ENCODE measurements at regions not wholly inside any gene's neighbourhood (a gene's known extent, or its start where the extent isn't known, plus 50 kb on each side); places are given as distances from the start of the nearest gene placed in this dataset.
A peak's percentile ranks its signal among the peaks of the same experiment; 100 is the strongest.

- ATAC-seq: no peak
- H3K9me3 ChIP-seq: no peaks in the 10 kb centered on the region
- H3K36me3 ChIP-seq (ENCODE audit: low read depth): no peaks in the 10 kb centered on the region
- intact Hi-C loops (cut with DNase I, micrococcal nuclease): no loop called here
- TF ChIP-seq, protein P1, sequence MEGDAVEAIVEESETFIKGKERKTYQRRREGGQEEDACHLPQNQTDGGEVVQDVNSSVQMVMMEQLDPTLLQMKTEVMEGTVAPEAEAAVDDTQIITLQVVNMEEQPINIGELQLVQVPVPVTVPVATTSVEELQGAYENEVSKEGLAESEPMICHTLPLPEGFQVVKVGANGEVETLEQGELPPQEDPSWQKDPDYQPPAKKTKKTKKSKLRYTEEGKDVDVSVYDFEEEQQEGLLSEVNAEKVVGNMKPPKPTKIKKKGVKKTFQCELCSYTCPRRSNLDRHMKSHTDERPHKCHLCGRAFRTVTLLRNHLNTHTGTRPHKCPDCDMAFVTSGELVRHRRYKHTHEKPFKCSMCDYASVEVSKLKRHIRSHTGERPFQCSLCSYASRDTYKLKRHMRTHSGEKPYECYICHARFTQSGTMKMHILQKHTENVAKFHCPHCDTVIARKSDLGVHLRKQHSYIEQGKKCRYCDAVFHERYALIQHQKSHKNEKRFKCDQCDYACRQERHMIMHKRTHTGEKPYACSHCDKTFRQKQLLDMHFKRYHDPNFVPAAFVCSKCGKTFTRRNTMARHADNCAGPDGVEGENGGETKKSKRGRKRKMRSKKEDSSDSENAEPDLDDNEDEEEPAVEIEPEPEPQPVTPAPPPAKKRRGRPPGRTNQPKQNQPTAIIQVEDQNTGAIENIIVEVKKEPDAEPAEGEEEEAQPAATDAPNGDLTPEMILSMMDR (IDR thresholded peaks at IDR 0.05): no peak
- DNase-seq: no peak
- no peak overlapping the region for H3K4me3 ChIP-seq
- H3K4me1 ChIP-seq (ENCODE audit: low read depth): peaks cover 3% of the 10 kb centered on the region
Observed at GRCh38 chr2:167792126-167792525, 455.3 kb downstream of the STK39 start.

DNA sequence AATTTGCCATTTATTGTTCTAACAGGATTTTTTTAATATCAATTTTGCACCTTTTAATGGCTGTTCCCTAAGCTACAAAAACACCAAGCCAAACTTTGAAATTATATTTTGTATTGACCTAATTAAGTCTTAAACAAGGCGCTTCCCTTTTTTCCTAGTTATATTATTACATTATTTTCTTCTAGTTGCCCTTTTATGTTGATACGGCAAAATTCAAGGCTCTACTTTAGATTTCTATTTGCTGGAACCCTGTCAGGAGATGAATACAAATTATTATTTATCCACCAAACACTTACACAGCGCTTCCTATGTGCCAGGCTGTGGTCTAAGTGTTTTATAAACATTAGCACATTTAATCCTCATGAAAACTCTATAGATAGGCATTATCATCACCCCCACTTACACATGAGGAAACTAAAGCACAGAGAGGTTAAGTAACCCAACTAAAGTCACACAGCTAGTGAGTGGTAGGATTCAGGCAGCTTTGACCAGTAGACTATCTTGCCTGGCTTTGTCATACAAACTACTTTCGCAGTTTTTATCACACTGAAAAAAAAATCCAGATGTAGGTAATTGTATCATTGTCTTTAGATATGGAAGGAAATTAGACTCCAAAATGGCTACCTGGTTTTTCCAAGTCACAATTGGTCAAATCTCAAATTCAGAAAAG lies 456.5 kb downstream of the STK39 start:
- H3K4me1 ChIP-seq (ENCODE audit: low read depth): peaks cover 8% of the 10 kb centered on the region
- intact Hi-C loops (cut with DNase I, micrococcal nuclease): no loop called here
- no peaks in the 10 kb centered on the region for H3K36me3 ChIP-seq (ENCODE audit: low read depth)
- DNase-seq (no peak), ATAC-seq (no peak)
- TF ChIP-seq, protein P1 (IDR thresholded peaks at IDR 0.05): no peak
- H3K9me3 ChIP-seq: no peaks in the 10 kb centered on the region
- no peak overlapping the region for H3K4me3 ChIP-seq

DNA sequence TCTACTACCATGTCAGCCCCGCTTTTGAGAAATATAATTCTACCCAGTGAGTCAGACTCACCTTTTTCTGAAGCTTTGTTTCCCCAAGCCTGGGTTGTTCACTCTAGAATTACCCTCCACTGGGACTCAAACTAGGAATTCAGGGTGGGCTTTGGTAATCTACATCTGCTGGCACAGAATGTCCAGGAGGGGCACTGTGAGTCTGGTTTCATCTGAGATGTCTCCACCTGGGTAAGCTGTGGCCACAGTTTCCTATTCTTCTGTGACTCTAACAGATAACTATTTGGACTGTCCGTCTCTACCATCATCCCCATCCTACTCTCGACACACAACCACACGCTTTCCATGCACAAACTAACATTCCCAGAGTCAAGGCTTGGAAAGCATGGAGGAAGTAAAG lies 457.2 kb downstream of the STK39 start:
- ATAC-seq (no peak), DNase-seq (no peak)
- intact Hi-C loops (cut with DNase I, micrococcal nuclease): no loop called here
- H3K9me3 ChIP-seq: no peaks in the 10 kb centered on the region
- H3K36me3 ChIP-seq (ENCODE audit: low read depth): no peaks in the 10 kb centered on the region
- peaks cover 8% of the 10 kb centered on the region for H3K4me1 ChIP-seq (ENCODE audit: low read depth)
- TF ChIP-seq, protein P1 (IDR thresholded peaks at IDR 0.05): no peak
- H3K4me3 ChIP-seq: no peak overlapping the region

DNA sequence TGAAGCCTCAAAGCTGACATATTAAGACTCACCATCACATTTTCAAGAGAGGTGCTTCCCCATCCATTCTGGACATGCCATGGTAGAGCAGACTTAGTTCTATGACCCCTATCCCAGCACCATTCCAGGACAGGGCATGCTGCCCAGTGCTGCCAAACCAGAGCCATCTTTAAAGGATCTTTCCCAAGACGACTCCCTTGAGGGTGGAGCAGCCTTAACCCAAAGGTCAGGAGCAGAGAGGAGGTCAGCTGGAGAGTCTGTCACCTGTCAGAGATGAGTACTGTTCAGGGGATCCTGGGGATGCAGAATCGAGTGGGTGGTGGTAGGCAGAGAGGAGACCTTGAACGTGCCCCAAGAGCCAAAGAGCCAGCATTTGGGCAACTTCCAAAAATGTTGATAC lies 459.8 kb downstream of the STK39 start:
- no peak overlapping the region for H3K4me3 ChIP-seq
- peak; percentile 55 for ATAC-seq
- intact Hi-C loops (cut with DNase I, micrococcal nuclease): no loop called here
- TF ChIP-seq, protein P1 (IDR thresholded peaks at IDR 0.05): no peak
- no peaks in the 10 kb centered on the region for H3K36me3 ChIP-seq (ENCODE audit: low read depth)
- DNase-seq: peak in 1 of 3 donors; percentile 6
- peaks cover 8% of the 10 kb centered on the region for H3K4me1 ChIP-seq (ENCODE audit: low read depth)
- H3K9me3 ChIP-seq: no peaks in the 10 kb centered on the region

DNA sequence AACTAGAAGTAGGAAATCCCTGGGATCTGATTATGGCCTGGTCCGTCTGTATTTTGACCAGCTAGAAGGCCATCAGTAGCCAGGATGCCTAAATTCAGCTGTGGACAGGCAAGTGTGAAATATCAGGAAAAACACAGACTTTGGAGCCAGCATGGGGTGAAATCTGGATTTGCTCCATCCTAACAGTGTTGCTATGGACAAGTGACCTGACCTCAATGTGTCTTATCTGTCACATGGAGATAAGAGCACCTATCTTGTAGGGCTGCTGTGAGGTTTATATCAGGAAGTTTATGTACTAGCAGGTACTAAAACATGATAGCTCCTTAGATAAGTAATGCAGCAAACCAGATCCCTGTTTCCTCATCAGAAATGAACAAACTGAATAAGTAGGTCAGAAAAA lies 460.4 kb downstream of the STK39 start:
- intact Hi-C loops (cut with DNase I, micrococcal nuclease): no loop called here
- Histone ChIP-seq H3K4me1 (ENCODE audit: low read depth) (peaks cover 8% of the 10 kb centered on the region), H3K36me3 (ENCODE audit: low read depth) (no peaks in the 10 kb centered on the region), H3K4me3 (no peak overlapping the region), H3K9me3 (no peaks in the 10 kb centered on the region)
- TF ChIP-seq, protein P1 (IDR thresholded peaks at IDR 0.05): no peak
- DNase-seq (peak in 1 of 3 donors; percentile 48), ATAC-seq (peak; percentile 99)

All from mucosa of descending colon (tissue), 3 donors.